OCI-LY3 (cell line): ENCODE measurements at regions not wholly inside any gene's neighbourhood (a gene's known extent, or its start where the extent isn't known, plus 50 kb on each side); places are given as distances from the start of the nearest gene placed in this dataset.

ENCODE experiments used
- H2AFZ ChIP-seq: fragments of 200-600, 300-600 bp; shearing (Covaris generic); 2 replicates; pipeline ENCODE4 v1.6.0; 2014; ENCODE audit warnings: antibody characterized with exemption, low read depth, low read length
- H3K27ac ChIP-seq: fragments of 200-600, 300-600 bp; sonication (generic); 2 replicates; pipeline ENCODE4 v1.5.1; 2014; ENCODE audit warnings: mild to moderate bottlenecking, low read length, moderate library complexity, mixed read lengths
- H3K27me3 ChIP-seq: fragments of 200-600, 300-600 bp; sonication (generic); 2 replicates; pipeline ENCODE4 v1.6.1; 2014; ENCODE audit warnings: low read depth, low read length, mixed read lengths
- H3K36me3 ChIP-seq: fragments of 200-600, 300-600 bp; sonication (generic); replicated peaks from 2 replicates; pipeline ENCODE3; 2014; ENCODE audit warnings: low read depth, low read length, mixed read lengths
- H3K4me1 ChIP-seq: fragments of 300-600, 200-600 bp; sonication (generic); 2 replicates; pipeline ENCODE4 v1.6.1; 2014; ENCODE audit warnings: low read length, mixed read lengths
- H3K4me2 ChIP-seq: fragments of 200-600, 300-600 bp; sonication (generic); 2 replicates; pipeline ENCODE4 v1.6.1; 2014; ENCODE audit warnings: low read length, mixed read lengths
- H3K4me3 ChIP-seq: fragments of 300-600, 200-600 bp; sonication (generic); 2 replicates; pipeline ENCODE4 v1.5.1; 2014; ENCODE audit warnings: antibody characterized with exemption, mild to moderate bottlenecking, low read length, moderate library complexity
- H3K79me2 ChIP-seq: fragments of 300-600, 200-600 bp; shearing (Covaris generic); 2 replicates; pipeline ENCODE4 v1.6.1; 2014; ENCODE audit warnings: mild to moderate bottlenecking, low read length, mixed read lengths
- H3K9ac ChIP-seq: fragments of 300-600, 200-600 bp; shearing (Covaris generic); 2 replicates; pipeline ENCODE4 v1.6.0; 2014; ENCODE audit warnings: mild to moderate bottlenecking, low read length, moderate library complexity
- H3K9me3 ChIP-seq: fragments of 200-600, 300-600 bp; shearing (Covaris generic); 2 replicates; pipeline ENCODE4 v1.6.1; 2014; ENCODE audit warnings: low read length, mixed read lengths; ENCODE audit not compliant: insufficient read depth
- H4K20me1 ChIP-seq: fragments of 200-600, 300-600 bp; sonication (generic); 2 replicates; pipeline ENCODE4 v1.6.1; 2016; ENCODE audit warnings: low read length, mixed read lengths; ENCODE audit not compliant: insufficient read depth
- EZH2phosphoT487 ChIP-seq: fragments of 200-600 bp; shearing (Covaris generic); IDR thresholded peaks from 2 replicates; pipeline ENCODE4 v1.6.1; 2018; ENCODE audit warnings: antibody characterized with exemption, mixed run types, low read depth
- TF ChIP-seq, protein P1 (sequence below): fragments of 200-600, 300-600 bp; sonication (generic); IDR thresholded peaks from 2 replicates; pipeline ENCODE4 v1.5.1; 2014; ENCODE audit warnings: antibody characterized with exemption, low read length, low read depth

DNA sequence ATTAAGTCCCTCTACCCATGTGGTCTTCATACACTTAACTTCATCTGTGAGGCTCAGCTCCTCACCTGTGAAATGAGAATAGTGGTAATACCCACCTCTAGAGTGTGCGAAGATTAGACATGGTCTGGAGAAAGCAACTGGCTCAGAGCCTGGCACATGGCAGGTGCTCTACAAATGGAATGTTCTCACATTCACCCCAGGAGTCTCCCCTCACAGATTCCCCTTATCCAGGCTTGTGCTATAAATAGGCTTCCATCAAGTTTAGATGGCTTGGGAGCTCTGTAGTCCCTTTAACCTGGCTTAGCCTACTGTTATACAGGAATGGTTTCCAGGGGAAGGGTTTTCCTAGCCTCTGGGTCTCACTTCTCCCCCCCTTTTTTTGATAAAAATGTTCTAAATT, 455.9 kb downstream of the RNF144A start:
- H3K36me3 ChIP-seq: no peaks in the 10 kb centered on the region
- H4K20me1 ChIP-seq: no peaks in the 10 kb centered on the region
- 0 out of 2 replicates have a peak, but pooled peaks cover 6% of the 10 kb centered on the region for H3K9me3 ChIP-seq
- no peak overlapping the region for H3K27ac ChIP-seq
- no peaks in the 10 kb centered on the region for H3K4me1 ChIP-seq
- H3K4me2 ChIP-seq: no peak overlapping the region
- peaks cover 11% of the 10 kb centered on the region for H3K27me3 ChIP-seq
- H3K79me2 ChIP-seq: no peaks in the 10 kb centered on the region
- no peak overlapping the region for H3K4me3 ChIP-seq
- no peak overlapping the region for H3K9ac ChIP-seq
- H2AFZ ChIP-seq: no peak overlapping the region
- TF ChIP-seq EZH2phosphoT487: no peak
- TF ChIP-seq, protein P1, sequence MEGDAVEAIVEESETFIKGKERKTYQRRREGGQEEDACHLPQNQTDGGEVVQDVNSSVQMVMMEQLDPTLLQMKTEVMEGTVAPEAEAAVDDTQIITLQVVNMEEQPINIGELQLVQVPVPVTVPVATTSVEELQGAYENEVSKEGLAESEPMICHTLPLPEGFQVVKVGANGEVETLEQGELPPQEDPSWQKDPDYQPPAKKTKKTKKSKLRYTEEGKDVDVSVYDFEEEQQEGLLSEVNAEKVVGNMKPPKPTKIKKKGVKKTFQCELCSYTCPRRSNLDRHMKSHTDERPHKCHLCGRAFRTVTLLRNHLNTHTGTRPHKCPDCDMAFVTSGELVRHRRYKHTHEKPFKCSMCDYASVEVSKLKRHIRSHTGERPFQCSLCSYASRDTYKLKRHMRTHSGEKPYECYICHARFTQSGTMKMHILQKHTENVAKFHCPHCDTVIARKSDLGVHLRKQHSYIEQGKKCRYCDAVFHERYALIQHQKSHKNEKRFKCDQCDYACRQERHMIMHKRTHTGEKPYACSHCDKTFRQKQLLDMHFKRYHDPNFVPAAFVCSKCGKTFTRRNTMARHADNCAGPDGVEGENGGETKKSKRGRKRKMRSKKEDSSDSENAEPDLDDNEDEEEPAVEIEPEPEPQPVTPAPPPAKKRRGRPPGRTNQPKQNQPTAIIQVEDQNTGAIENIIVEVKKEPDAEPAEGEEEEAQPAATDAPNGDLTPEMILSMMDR: no peak

GRCh38 chr2:7375901-7376300, 458.7 kb downstream of the RNF144A start:
- Histone ChIP-seq H2AFZ (no peak overlapping the region), H3K4me1 (no peaks in the 10 kb centered on the region), H3K4me3 (no peak overlapping the region), H3K9me3 (no peaks in the 10 kb centered on the region), H3K27me3 (peaks cover 11% of the 10 kb centered on the region), H3K9ac (no peak overlapping the region), H3K4me2 (no peak overlapping the region), H3K79me2 (no peaks in the 10 kb centered on the region), H4K20me1 (no peaks in the 10 kb centered on the region), H3K27ac (no peak overlapping the region), H3K36me3 (no peaks in the 10 kb centered on the region)
- TF ChIP-seq EZH2phosphoT487: no peak
- TF ChIP-seq, protein P1: no peak

DNA sequence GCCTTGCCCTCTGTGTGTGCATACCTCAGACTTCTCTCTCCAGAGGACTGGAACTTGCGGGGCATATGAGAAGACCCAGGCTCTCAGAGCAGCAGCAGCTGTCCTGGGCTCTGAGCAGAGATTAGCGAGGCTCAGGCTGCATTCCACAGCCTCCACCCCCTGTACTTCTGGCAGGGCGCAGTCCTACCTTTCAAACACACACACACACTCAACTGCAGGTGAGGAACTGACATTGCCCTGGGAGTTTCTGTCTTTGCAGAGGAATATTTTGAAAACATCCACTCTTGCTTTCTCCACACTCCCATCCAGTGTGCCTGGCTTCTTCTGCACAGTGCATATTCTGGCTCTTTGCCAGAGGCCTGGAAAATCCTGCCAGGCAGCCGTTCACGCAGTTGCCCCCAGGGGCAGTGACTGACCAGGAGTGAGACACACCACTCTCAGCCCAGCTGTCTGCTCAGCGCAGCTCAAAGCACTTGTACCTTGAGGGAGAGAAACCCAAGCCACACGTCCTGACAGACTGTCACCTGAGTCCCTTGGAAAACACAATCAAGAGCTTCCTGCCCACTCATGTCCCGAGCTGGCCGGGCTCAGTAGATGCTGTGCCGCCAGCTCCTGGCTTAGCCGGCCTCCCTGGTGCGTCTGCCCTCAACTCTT, 460.8 kb downstream of the RNF144A start:
- Histone ChIP-seq H3K9ac (no peak overlapping the region), H3K27ac (no peak overlapping the region), H3K36me3 (no peaks in the 10 kb centered on the region), H3K27me3 (peaks cover 2% of the 10 kb centered on the region; the same call in 1 of the 2 replicates), H3K9me3 (no peaks in the 10 kb centered on the region), H3K4me3 (no peak overlapping the region), H4K20me1 (no peaks in the 10 kb centered on the region), H3K4me1 (no peaks in the 10 kb centered on the region), H2AFZ (no peak overlapping the region), H3K79me2 (no peaks in the 10 kb centered on the region), H3K4me2 (no peak overlapping the region)
- TF ChIP-seq, protein P1: no peak
- no peak for TF ChIP-seq EZH2phosphoT487

DNA sequence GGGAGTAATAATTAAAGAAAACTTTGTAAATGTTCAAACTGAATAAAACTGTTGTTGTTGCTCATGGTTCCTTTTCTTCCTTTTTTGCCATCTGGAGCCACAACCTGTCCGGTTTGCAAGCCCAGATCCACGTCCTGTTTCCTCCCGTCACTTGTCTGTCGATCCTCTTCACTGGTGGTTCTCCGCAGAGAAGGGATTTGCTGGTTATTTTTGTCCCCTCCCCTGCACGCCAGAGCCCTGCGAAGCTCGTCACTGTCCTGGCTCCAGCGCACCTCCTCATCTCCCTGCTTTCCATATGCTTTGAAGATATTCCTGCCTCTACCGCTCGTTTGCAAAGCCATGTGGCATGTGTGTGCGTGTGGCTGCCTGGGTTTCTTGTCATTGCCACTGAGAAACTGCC, 461.4 kb downstream of the RNF144A start:
- Histone ChIP-seq H3K36me3 (no peaks in the 10 kb centered on the region), H3K4me3 (no peak overlapping the region), H3K27me3 (no peaks in the 10 kb centered on the region), H3K79me2 (no peaks in the 10 kb centered on the region), H3K9ac (no peak overlapping the region), H3K4me2 (no peak overlapping the region), H2AFZ (no peak overlapping the region), H3K27ac (no peak overlapping the region), H4K20me1 (no peaks in the 10 kb centered on the region), H3K4me1 (no peaks in the 10 kb centered on the region), H3K9me3 (no peaks in the 10 kb centered on the region)
- no peak for TF ChIP-seq EZH2phosphoT487
- TF ChIP-seq, protein P1: no peak
